ENCODE measurements at regions not wholly inside any gene's neighbourhood (a gene's known extent, or its start where the extent isn't known, plus 50 kb on each side); places are given as distances from the start of the nearest gene placed in this dataset.

- WGBS, 2 donors: 79 to 87% methylated on average over 4 of the region's 4 CpGs
- DNase-seq: no peak
- TF ChIP-seq POLR2A (IDR thresholded peaks at IDR 0.05) (no peak), CTCF (IDR thresholded peaks at IDR 0.05) (no peak)
Measured at GRCh38 chr17:51387582-51387981, 127.2 kb downstream of the UTP18 start.

GRCh38 chr17:51387986-51388385 lies 127.6 kb downstream of the UTP18 start:
- Histone ChIP-seq H3K27ac (no peak overlapping the region), H3K4me3 (replicated peaks in 1 of 3) (no peak overlapping the region), H3K9me3 (no peaks in the 10 kb centered on the region), H3K36me3 (no peaks in the 10 kb centered on the region), H3K4me1 (no peaks in the 10 kb centered on the region), H3K27me3 (no peaks in the 10 kb centered on the region)
- TF ChIP-seq POLR2A (IDR thresholded peaks at IDR 0.05): no peak
- TF ChIP-seq CTCF (IDR thresholded peaks at IDR 0.05): no peak
- DNase-seq: no peak
- 92% methylated on average over 2 of the region's 2 CpGs for WGBS, 2 donors
- intact Hi-C loops (cut with DNase I): no loop called here

More at GRCh38 chr17:51387582-51387981, 127.2 kb downstream of the UTP18 start:
- Histone ChIP-seq H3K9me3 (no peaks in the 10 kb centered on the region), H3K27me3 (no peaks in the 10 kb centered on the region), H3K4me1 (no peaks in the 10 kb centered on the region), H3K27ac (no peak overlapping the region), H3K36me3 (no peaks in the 10 kb centered on the region), H3K4me3 (replicated peaks in 1 of 3) (no peak overlapping the region)
- intact Hi-C loops (cut with DNase I): no loop called here

GRCh38 chr17:51389875-51390274 lies 129.5 kb downstream of the UTP18 start:
- Histone ChIP-seq H3K9me3 (no peaks in the 10 kb centered on the region), H3K4me3 (replicated peaks in 1 of 3) (no peak overlapping the region)
- WGBS, 2 donors: 76 to 86% methylated on average over 1 of the region's 1 CpG

GRCh38 chr17:51391982-51392654 lies 131.8 kb downstream of the UTP18 start:
- H3K9me3 ChIP-seq: no peaks in the 10 kb centered on the region
- H3K27me3 ChIP-seq: no peaks in the 10 kb centered on the region
- H3K36me3 ChIP-seq: no peaks in the 10 kb centered on the region
- WGBS, 2 donors: 74 to 84% methylated on average over 8 of the region's 8 CpGs
- intact Hi-C loops (cut with DNase I): no loop called here
- H3K4me1 ChIP-seq: no peaks in the 10 kb centered on the region
- no peak for TF ChIP-seq POLR2A (IDR thresholded peaks at IDR 0.05)
- no peak for TF ChIP-seq CTCF (IDR thresholded peaks at IDR 0.05)
- no peak overlapping the region for H3K27ac ChIP-seq
- no peak for DNase-seq
- no peak overlapping the region for H3K4me3 ChIP-seq (replicated peaks in 1 of 3)

More at GRCh38 chr17:51389875-51390274, 129.5 kb downstream of the UTP18 start:
- Histone ChIP-seq H3K4me1 (no peaks in the 10 kb centered on the region), H3K36me3 (no peaks in the 10 kb centered on the region), H3K27me3 (no peaks in the 10 kb centered on the region), H3K27ac (no peak overlapping the region)
- DNase-seq: no peak
- TF ChIP-seq CTCF (IDR thresholded peaks at IDR 0.05) (no peak), POLR2A (IDR thresholded peaks at IDR 0.05) (no peak)
- intact Hi-C loops (cut with DNase I): no loop called here

GRCh38 chr17:51395621-51396020 lies 135.3 kb downstream of the UTP18 start:
- 87 to 90% methylated on average over 6 of the region's 6 CpGs for WGBS, 2 donors
- H3K9me3 ChIP-seq: no peaks in the 10 kb centered on the region
- H3K27me3 ChIP-seq: no peaks in the 10 kb centered on the region
- H3K36me3 ChIP-seq: no peaks in the 10 kb centered on the region
- H3K27ac ChIP-seq: no peak overlapping the region
- intact Hi-C loops (cut with DNase I): no loop called here
- H3K4me1 ChIP-seq: no peaks in the 10 kb centered on the region
- no peak for DNase-seq
- TF ChIP-seq POLR2A (IDR thresholded peaks at IDR 0.05) (no peak), CTCF (IDR thresholded peaks at IDR 0.05) (no peak)
- no peak overlapping the region for H3K4me3 ChIP-seq (replicated peaks in 1 of 3)

All from thyroid gland (tissue), 4 donors.